NCI-H345 (cell line): ENCODE measurements at regions not wholly inside any gene's neighbourhood (a gene's known extent, or its start where the extent isn't known, plus 50 kb on each side); places are given as distances from the start of the nearest gene placed in this dataset.
"Not testable (repeated sequence)": the region's sequence is repeated elsewhere in the genome, so short reads cannot be mapped to it uniquely, and the experiment has no call there.

Experiments
- DNase-seq: peaks from one replicate; lab custom pipeline; 2025; lab: John Stamatoyannopoulos, UW

DNA sequence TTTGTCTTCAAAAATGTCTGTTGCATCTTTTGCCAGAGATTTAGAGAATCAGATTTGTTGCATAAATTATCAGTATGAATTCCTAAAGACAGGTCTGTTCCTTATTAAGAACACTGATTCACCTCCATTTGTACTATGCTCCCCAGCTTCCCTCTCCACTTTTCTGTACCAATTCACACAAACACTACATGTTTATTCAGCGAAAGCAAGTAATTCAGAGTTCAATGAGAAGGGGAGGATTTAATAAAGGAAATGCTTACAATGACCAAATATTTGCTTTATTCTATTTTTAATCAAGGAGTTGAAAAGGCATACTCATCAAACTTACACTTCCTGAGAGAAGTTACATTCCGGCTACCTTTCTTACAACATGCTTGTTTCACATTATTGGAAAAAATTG is 135.5 kb downstream of the NBPF8 start:
- not testable (repeated sequence) for DNase-seq

DNA sequence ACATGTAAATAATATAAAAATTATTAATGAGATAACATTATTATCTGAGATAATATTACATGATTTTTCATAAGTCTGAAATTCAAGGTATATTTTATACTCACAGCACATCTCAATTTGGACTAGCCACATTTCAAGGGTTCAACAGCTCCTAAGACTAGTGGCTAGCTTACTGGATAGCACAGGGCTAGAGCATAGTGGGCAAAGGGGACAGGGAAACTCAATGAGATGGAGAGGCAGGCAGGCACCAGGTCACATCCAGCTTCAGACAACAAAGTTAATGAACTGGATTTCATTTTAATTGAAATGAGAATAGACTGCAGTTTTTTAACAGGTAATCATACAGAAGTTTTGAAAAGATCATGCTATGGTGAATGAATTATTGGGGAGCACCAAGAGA is 137.4 kb downstream of the NBPF8 start:
- DNase-seq = not testable (repeated sequence)

DNA sequence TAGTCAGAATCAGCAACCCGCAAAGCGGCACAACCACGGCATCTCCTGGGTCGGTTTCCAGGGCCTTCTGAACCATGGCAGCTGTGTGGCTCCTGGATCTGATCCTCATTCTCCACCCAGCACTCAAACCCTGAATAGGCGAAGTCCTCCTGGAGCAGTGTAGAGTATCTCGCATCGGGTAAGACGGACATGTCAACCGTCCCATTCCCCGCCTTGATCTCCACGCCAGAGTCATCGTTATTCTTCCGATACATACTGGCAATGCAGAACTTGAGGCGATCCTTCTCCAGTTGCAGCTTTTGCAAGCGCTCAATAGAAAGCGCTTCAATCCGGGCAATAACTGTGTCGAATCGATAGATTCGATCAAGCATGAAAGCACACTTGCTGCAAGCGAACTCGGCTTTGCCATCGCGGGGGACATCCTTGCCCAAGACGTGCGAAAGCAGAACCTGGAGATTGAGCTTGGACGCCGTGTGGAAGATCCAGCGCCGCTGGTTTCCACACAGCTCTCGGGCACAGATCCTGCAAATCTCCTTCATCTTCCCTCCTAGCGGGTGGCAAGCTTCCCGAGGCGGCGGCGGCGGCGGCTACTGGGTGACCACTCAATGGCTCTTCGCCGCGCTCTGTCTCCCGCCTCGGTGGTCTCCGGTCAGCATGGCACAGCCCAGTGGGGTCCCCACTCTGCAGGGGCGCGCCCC is 142.9 kb downstream of the NBPF8 start:
- DNase-seq = peak; percentile 10

DNA sequence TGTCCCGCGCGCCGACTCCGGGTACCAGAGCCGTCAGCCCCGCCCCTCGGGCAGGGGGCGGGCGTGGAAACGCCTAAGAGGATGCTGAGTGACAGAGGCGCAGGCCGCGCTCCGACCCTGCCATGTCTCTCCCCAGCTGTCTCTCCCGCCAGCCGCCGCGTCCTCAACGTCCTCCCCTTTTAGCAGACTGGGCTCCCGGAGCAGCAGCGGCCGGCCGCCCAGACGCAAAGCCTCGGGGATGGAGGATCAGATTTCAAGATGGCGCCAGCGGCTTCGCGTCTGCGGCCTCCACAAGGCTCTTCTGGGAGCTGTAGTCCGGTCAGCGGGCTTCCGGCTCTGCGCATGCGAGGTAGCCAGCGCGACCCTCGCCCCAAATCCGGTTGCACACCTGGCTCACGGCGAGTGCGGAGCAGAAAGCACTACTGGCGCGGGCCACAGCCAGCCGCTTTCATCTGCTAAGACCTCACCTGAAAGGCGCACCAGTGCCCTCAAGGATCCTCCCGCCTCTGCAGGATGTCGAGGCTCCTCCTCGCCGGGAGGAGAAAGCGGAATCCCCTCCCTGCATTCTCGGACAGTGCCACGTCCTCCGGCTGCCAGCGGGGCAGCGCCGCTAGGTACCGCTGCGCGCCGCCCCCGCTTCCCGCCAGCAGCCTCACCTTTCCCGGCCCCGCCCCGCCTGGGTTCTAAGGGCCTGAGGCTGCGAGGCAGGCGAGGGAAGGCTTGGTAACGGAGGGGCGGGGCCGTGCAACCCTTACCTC is 143.6 kb downstream of the NBPF8 start:
- peak; percentile 65 for DNase-seq

DNA sequence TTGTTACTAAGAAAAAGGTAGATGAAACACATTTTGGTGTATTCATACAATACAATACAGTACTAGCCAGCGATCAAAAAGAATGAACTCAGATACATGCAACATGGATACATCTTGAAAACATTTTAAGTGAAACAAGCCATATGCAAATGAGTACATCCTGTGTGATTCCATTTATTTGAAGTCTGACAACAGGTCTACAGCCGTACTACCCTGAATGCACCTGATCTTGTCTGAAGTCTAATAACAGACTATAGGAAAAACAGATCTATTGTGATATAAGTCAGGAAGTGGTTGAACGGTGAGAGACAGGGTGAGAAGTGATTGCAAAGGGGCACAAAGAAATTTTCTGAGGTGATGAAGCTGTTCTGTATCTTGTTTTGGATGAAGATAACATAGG is 146.9 kb downstream of the NBPF8 start:
- not testable (repeated sequence) for DNase-seq

DNA sequence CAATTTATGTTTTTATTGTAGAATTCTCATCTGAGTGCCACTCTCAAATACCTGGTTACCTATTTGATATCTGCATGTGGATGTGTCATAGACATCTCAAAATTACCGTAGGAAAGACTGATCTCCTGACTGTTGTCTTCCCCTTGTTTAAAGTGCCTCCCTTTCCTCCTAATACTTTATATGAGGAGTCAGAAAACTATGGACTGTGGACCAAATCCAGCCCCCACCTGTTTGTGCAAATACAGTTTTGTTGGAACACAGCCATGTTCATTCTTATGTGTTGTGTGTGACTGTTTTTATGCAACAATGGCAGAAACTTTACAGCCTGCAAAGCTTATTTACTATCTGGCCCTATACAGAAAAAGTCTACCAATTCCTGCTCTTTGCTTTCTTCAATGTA is 150.6 kb downstream of the NBPF8 start:
- not testable (repeated sequence) for DNase-seq

DNA sequence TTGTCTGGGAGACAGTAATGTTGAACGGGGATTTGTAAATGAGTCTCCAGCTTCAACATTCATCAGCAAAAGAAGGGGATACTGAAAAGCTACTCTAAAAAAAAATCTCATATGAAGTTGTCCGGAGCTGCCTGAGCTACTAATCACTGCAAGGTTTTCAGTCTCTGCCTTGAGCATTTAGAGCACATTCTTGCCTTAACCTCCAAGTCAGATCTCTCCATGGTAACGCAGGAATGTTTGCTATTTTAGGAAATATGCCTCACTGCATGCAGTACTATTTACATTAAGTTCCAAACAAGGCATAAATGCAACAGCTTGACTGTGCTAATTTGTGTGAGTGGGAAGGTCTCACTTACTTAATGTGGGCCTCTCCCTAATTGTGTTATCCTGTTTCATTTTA is 152.8 kb downstream of the NBPF8 start:
- DNase-seq = not testable (repeated sequence)

DNA sequence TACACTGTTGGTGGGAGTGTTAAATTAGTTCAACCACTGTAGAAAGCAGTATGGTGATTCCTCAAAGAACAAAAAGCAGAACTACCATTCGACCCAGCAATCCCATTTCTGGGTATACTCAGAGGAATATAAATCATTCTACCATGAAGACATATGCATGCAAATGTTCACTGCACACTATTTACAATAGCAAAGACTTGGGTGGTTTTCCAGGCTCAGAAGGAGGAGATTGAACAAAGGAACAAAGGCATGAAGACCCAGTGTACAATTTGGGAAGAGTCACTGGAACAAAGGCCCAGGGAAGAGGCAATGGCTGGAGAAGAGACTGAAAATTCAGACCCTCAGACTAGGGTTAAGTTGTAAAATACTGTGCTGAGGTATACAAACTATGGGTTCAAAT is 148.5 kb upstream of the NBPF26 start:
- not testable (repeated sequence) for DNase-seq

DNA sequence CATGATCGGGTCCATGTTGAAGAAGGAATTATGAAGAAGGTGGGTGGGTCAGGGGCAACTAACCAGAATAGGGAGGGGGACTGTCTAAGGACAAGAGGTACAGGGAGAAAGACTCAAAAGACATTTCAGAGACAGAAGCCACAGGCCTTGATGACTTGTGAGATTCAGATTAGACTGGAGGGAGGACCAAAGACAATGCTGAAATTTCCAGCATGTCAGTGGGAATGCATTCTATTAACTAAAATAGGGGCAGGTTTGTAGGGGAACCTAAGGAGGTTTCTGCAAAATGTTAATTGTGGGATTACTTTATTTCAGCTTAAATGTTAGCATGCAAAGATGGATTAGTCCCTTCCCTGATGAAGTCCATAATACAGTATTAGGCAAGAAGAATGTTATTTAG is 141.6 kb upstream of the NBPF26 start:
- not testable (repeated sequence) for DNase-seq

DNA sequence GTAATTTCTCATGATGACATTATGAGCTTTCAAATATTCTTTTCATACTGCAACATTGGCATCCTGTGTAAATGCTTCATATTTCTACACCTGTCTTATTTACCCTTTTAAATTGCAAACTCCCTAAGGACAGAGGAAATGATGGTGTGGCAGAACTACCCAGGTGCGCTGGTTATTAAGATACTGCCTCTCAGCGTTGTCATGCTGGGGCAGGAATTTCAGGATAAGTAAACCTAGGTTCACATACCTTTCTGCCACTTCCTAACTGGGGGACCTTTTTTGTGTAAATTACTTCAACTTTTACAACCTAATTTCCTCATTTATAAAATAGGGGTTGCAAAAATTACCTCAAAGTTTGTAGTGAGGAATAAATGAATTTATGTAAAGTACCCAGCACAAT is 137.7 kb upstream of the NBPF26 start:
- not testable (repeated sequence) for DNase-seq

DNA sequence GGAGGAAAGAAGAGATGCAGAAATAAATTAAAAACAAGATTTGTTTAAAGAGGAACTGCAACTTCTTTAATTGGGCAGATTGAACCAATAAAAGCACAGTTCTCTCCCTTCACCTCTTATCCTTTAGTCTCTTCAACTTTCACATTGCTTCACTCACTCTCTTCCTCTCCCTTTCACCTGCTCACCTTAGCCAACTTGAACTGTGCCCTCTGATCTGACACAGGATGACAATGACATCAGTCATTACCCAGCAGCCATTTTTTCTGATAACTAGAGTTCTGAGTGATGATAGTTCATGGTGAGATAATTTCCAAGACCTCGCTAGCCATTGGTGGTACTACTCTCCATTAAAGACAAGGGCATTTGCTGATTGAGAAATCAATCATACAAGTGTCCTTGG is 134.9 kb upstream of the NBPF26 start:
- not testable (repeated sequence) for DNase-seq

DNA sequence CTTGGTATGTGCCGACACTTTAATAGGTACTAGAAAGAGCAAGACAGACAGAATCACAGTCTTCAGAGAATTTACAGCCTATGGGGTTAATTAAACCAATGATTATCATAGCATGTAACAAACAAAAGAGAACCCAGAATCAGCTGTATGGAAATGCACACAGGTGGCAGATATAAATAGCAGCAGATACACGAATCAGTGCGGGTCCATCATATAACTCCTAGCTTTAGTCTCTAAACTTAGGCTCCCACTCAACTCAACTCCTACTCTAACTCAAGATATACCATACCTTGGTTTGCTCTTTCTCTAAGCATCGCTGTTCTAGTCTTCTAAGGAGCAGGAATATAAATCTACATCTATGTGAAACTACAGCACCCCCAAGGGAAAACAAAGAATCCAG is 132.0 kb upstream of the NBPF26 start:
- DNase-seq = not testable (repeated sequence)

DNA sequence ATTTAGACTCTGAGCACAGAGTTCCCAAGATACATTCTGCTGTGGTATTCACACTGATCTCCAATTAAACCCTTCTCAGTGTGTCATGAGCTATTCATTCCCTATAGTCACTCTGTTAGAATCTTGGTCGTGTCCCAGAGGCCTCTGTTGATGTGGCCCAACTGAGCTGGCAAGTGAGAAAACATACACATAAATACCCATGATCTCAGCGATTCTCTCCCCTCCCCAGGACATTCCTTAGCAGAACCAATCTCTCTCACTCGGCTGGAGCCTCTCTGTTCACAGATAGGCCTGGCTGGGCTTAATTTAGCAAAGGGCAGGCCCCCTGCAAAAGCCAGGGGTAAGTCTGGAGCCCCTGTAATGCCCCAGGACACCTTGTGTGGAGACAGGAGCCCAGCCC is 130.8 kb upstream of the NBPF26 start:
- not testable (repeated sequence) for DNase-seq

DNA sequence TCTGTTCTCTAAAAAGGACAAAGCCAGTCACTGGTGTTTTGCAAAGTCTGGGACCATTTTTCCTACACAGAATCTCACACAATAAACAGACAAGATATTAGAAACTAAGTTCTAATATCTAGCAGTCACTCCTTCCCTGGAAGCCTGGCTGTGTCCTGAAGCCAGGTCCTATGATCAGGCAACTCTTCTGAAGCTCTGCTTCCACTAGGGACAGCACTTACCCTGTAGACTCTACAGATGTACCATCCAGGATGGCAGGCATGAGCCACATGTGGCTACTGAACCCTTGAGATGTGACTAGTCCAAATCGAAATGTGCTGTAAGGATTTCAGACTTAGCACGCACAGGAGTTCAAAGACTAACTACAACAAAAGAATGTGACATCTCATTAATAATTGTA is 130.1 kb upstream of the NBPF26 start:
- DNase-seq = not testable (repeated sequence)

DNA sequence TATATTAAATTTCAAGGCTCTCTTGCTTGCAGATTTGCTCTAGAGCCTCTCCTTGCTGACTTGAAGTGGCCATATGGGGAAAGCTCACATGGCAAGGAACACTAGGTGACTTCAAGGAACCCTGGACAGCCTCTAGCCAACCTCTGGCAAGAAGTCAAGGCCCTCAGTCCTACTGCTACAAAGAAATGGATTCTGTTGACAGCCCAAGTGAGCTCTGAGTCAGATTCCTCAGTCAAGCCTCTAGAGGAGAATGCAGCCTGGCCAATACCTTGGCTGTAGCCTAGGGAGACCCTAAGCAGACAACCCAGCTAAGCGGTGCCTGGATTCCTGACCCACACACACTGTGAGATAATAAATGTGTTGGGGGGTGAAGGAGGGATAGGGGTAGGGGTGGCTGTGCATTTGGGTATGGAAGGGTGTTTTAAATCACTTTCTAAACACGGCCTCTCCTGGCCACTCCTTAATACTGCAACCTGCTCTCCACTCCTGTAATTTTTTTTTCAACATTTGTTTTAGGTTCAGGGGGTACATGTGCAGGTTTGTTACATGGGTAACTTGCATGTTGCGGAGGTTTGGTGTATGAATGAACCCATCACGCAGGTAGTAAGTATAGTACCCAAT is 125.3 kb upstream of the NBPF26 start:
- DNase-seq = not testable (repeated sequence)

DNA sequence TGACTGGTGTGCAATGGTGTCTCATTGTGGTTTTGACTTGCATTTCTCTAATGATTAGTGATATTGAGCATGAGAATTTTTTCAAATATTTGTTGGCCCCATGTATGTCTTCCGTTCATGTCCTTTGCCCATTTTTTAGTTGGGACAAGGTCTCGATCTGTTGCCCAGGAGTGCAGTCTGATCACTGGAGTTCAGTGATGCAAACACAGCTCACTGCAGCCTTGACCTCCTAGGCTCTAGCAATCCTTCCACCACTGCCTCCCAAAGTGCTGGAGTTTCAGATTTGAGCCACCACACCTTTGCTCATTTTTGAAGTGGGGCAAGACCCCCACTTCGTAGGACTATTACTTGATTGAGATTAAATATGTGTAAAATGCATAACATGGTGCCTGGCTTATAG is 124.2 kb upstream of the NBPF26 start:
- not testable (repeated sequence) for DNase-seq

DNA sequence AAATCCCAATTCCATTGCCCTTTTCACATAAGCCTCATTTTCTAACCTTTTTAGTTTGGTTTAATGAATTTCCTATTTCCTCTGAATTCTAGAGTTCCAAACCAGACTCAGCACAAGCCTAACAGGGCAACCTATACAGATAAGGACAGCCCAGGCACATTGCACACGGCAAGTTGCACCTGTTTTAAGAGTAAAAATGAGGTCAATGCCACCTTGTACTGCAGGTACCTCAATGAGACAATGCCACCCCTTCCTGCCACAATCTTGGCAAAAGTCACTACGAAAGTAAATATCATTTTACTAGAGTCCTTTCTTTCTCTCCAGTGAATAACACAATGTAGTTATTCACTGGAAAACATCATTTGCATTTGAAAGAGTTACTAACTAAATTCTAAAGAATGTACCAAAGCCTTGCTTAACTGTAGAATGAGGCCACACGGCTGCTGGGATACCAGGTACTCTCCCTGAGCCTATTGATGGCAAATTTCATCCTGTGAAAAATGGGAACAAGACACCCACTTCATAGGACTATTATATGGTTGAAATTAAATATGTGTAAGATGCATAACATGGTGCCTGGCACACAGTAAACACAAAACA is 123.2 kb upstream of the NBPF26 start:
- not testable (repeated sequence) for DNase-seq

DNA sequence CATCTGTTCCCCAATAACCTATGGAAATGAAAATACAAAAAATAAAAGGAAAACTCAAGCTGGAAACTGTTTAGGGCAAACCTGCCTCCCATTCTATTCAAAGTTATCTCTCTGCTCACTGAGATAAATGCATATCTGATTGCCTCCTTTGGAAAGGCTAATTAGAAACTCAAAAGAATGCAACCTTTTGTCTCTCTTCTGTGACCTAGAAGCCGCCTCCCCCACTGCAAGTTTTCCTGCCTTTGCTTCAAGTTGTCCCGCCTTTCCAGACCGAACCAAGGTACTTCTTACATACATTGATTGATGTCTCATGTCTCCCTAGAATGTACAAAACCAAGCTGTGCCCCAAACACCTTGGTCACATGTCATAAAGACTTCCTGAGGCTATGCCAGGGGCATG is 115.9 kb upstream of the NBPF26 start:
- DNase-seq = not testable (repeated sequence)

DNA sequence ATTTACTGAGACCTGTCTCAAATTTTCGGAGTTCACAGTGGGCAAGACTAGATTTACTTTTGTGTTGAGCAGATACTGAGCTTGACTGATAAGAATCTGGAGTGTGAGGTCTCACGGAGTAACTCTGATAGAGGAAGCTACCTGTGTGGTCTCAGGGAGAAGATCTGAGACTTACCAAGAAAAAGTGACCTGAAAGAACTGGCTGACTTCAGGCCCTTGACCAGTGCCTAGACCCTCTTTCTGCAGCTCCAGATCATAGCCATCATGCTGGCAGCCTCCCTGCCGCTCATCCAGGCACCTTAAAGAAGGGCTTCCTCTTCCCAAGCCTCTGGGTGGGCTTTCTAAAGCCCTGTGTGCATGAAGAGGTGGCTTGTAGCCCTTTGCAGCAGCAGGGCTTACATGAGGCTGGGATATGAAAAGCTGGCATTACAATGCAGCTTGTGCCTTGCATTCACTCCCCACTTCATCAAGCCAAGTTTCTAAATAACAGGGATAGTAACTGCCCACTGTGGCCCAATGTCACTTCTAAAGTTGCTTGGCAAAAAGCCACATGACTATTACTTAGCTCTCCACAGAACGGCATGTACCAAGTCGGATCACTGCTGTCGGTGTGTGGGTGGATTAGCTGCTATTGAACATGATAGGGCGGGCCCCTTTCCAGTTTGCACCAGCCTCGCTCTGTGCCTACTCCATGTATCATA is 115.3 kb upstream of the NBPF26 start:
- not testable (repeated sequence) for DNase-seq

DNA sequence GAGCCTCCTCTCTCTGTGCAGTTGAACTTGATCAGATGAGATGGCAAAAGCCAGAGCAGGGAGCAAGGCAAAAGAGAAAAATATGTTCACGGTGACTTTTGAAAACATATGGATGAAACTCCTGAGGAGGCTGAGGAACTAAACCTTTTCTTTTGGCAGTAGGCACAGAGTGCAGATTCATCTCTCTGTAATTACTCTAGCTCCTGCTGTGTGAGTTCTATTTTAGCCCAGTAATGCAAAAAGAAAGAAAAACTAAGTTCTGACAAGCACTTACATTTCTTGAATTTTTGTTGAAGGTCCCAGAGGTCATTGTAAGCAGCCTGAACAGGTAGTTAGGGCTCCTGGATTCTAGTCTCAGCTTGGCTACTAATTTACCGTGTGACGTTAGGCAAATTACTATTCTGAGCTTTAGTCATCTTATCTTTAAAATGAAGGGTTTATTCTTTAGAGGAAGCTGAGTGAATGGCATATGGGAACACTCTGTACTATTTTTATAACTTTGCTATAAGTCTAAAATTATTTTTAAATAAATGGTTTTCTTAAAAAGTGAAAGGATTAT is 114.7 kb upstream of the NBPF26 start:
- not testable (repeated sequence) for DNase-seq

DNA sequence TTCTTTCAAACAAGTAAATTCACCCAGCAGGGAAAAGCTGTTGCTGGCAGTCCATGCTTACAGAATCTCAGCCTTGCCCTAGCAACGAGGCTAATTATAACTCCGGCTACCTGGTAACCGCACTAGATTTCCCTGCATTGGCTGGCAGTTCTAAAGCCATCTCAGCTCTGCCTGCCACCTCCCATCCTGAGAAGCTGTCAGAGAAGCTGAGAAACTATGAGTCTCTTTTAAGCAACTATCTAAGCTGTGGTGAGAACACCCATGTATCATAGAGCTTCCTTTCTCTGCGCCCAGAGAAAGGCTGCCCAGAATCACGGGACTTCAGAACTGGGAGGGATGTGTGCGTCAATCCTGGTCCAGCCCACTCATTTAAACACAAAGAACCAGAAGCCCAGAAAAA is 113.9 kb upstream of the NBPF26 start:
- not testable (repeated sequence) for DNase-seq
